ENCODE measurements at regions not wholly inside any gene's neighbourhood (a gene's known extent, or its start where the extent isn't known, plus 50 kb on each side); places are given as distances from the start of the nearest gene placed in this dataset.
"Not testable (repeated sequence)": the region's sequence is repeated elsewhere in the genome, so short reads cannot be mapped to it uniquely, and the experiment has no call there.

- DNase-seq (ENCODE audit: low read depth): not testable (repeated sequence)
Observed at GRCh38 chr17:20903549-20903948, 139.3 kb downstream of the USP22 start.

DNA sequence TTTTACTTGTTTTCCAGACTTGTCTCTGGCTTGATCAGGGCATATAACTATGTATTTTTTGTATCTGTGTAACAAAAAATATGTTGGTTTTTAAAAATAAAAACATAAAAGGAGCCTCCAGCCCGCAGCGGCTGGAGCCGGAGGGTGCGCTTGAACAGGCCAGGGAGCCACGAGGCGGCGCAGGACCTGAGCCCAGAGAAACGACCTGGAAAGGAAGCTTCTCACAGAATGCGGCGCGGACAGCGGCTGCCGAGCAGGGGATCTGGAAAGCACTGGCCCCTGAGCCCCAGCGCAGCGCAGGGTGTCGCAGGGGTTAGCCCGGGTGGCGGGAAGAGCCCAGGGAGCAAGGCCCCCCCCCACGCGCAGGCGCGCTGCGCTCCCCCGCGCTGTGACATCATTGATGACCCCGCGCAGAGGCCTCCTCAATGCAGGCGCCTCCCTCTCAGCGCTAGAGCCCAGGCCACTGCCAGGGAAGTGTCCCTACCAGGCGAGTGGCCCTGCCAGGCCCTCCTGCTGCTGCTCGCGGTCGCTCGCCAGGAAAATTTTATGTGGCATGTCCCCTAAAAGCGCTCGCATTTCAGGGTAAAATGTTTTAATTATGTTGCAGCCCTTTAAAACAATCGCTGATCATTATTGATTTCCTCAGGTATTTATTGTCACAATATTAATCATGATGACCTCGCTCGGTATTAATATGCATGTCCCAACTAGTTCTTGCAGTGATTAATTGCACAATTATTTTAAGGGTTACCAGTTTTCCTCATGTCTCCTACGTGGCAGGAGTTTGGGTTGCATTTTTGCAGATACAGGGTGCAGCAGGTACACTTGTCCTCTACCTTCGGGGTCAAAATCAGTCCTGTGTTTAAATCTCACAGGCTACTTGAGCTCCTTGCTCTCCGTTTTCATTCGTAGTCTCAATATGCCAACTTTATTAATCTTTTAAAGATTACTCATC, 134.2 kb downstream of the USP22 start:
- peak; percentile 57 for DNase-seq (ENCODE audit: low read depth)

- no peak for DNase-seq (ENCODE audit: low read depth)
Observed at GRCh38 chr17:20914658-20915057, 128.2 kb downstream of the USP22 start.

DNA sequence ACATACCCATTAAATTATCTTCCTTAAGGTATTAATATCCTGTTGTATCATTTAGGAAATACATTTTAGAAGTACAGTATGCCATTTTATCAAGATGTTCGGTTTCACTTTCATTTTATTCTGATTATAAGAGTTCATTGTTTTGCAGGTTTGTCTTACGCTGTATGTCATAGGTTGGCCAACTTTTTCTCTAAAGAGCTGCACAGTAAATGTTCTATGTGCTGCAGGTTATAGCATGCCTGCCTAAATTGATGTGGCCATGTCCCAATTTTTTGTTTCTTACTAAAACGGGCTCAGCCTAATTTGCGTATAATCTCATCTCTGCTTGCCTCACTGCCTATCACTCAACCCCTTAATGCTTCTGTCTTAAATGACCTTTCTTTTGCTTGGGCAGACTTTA, 126.4 kb downstream of the USP22 start:
- DNase-seq (ENCODE audit: low read depth): no peak

- DNase-seq (ENCODE audit: low read depth): not testable (repeated sequence)
Observed at GRCh38 chr17:20917610-20918306, 125.1 kb downstream of the USP22 start.

GRCh38 chr17:20920095-20920814, 122.6 kb downstream of the USP22 start:
- DNase-seq (ENCODE audit: low read depth): no peak

DNA sequence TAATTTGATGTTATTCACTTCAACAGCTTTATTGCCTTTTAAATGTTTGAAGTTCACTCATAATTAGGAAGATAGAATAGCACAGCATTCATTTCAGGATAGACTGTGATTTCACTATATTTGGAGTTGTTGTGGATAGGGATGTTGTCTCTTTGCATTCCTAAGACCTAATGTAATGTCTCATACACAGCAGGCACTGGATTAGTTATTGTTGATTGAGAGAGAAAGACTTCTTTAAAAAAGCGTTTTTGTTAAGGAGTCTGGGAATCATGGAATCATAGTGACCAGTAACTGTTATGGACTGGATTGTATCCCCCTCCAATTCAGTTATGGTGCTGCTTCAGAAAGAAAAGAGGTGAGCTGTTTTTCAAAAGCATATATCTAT, 122.0 kb downstream of the USP22 start:
- no peak for DNase-seq (ENCODE audit: low read depth)

DNA sequence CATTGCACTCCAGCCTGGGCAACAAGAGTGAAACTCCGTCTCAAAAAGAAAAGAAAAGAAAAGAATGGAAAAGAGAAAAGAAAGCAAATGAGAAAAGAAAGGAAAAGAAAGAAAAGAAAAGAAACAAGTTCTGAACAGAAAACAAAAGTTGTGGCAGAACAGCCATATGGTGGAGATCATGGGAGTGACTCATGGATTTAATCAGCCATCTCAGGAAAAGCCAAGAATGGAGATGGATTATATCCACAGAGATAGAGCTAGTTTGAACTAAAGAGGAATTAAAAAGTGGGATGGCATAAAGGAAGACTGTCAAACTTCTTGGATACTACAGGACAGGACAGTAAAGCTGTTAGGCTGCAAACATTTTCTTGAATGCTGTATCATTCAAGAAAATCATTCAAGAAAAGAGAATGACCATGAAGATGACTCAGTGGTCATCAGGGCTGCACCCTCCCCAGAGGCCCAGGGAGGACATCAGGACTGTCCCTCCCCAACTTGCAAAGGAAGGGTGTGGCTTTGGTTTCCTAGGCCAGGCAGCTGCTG, 120.6 kb downstream of the USP22 start:
- DNase-seq (ENCODE audit: low read depth): no peak

GRCh38 chr17:20924306-20924705, 118.5 kb downstream of the USP22 start:
- no peak for DNase-seq (ENCODE audit: low read depth)

DNA sequence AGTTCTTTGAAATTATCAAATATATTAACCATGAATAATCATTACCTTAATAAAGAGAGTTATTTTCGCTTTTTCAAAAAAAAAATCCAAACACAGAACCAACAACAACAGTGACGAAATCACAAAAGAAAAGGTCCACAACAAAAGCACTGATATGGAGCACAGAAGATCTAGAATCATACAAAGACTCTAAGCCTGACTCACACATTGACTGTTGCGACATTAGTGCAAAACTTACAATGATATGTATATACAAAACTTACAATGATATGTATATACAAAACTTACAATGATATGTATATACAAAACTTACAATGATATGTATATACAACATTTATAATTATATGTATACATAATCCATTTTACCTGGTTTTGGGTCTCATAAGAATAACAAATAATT, 117.7 kb downstream of the USP22 start:
- DNase-seq (ENCODE audit: low read depth): no peak

DNA sequence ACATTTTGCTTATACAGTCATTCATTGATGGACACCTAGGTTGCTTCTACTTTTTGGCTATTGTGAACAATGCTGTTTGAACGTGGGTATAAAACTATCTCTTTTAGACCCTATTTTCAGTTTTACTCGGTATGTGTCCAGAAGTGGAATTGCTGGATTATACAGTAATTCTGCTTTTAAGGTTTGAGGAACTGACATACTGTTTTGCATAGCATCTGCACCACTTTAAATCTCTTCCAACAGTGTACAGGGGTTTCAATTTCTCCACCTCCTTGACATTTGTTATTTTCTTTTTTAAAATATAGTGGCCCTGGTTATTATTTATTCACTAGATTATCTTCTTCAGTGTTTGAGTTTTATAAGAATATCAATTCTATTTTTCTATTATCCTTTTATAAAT, 116.9 kb downstream of the USP22 start:
- no peak for DNase-seq (ENCODE audit: low read depth)

- DNase-seq (ENCODE audit: low read depth): no peak
Observed at GRCh38 chr17:20926532-20926931, 116.3 kb downstream of the USP22 start.

DNA sequence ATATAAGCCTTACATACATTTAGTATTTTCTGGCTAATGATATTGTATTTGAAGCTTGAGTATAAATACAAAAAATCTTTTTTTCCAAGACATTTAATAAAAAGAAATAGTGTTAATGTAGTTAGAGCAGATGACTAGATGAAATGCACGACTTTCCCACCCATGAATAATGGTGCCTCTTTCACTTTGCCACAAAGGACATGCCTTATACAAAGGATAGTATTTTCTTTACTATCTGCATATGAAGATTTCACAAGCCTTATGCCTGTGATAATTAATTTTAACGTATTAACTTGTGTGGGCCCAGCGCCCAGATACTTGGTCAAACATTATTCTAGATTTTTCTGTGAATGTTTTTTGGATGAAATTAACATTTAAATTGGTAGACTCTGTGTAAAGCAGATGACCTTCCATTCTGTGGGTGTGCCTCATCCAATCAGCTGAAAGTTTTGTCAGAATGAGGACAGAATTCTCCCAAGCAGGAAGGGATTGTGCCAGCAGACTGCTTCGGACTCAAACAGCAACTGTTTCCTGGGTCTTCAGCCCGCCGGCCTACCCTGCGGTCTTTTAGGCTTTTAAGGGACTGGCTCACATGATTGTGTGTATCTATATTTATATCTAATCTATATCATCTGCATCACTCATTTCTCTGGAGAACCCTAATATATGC, 115.4 kb downstream of the USP22 start:
- no peak for DNase-seq (ENCODE audit: low read depth)

GRCh38 chr17:20929334-20929733, 113.5 kb downstream of the USP22 start:
- DNase-seq (ENCODE audit: low read depth): no peak

GRCh38 chr17:20930081-20930760, 112.6 kb downstream of the USP22 start:
- DNase-seq (ENCODE audit: low read depth): no peak

GRCh38 chr17:20933040-20933439, 109.8 kb downstream of the USP22 start:
- DNase-seq (ENCODE audit: low read depth): not testable (repeated sequence)

- DNase-seq (ENCODE audit: low read depth): no peak
Observed at GRCh38 chr17:20934288-20934687, 108.5 kb downstream of the USP22 start.

GRCh38 chr17:20935740-20936139, 107.1 kb downstream of the USP22 start:
- no peak for DNase-seq (ENCODE audit: low read depth)

DNA sequence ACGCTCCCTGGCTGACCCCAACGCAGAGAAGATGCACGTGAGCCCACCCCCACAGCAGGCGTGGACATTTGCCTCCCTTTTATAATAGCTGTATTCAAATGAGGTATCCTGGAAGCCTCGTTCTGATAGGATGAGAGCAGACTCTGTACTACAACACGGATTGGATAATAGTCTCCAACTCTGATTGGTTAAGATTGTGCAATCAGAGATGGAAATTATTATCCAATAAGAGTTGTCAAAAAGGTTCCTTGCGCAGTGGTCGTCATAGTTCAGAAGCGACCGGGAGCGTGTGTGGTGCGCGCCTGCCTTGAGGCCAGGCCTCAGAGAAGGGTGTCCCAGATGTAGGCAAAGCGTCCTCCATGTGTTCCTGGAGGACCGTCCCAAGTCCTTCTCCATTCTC, 104.6 kb downstream of the USP22 start:
- no peak for DNase-seq (ENCODE audit: low read depth)

DNA sequence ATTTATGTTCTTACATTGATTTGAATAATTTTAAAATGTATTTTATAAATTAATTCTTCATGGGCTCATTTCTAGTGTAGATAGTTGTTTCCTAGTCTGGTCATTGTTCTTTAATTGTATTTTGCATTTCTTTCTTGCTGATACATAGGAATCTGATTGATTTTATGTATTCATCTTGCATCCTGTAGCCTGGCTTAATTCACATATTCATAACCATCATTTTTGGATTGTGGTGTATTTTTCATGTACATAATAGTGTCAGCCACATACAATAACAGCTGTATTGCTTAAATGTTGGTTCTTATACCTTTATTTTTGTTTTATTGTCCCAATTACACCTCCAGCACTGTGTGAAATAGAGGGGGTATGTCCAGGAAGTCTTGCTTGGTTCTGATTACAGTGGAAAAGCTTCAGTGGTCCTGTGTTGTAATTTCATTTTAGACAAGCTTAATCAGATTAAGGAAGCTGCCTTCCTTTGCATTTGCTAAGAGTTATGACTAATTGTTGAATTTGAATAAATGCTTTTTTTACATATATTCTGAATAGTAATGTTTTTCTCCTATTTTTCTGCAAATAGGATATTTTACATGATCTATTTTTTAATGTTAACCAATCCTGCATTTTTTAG, 103.7 kb downstream of the USP22 start:
- no peak for DNase-seq (ENCODE audit: low read depth)

DNA sequence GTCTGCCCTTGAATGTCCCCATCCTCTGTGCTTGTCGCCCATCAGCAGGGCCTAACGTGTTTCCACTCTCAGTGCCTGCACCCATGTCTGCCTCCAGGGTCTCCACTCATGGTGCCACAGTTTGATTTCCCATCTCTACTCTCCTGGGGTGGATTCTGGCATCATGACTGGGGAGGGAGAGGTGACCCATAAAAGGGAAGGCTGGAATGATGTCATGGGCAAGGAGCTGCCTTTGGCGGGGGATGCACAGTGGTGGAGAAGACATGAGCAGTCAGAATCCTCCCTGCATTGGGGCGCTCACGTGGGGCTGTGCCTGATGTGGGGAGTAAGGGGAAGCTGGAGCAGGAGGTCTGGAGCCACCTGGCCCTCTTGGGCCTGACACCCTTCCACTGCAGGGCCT, 100.9 kb downstream of the USP22 start:
- no peak for DNase-seq (ENCODE audit: low read depth)
